ENCODE measurements at regions not wholly inside any gene's neighbourhood (a gene's known extent, or its start where the extent isn't known, plus 50 kb on each side); places are given as distances from the start of the nearest gene placed in this dataset.

DNA sequence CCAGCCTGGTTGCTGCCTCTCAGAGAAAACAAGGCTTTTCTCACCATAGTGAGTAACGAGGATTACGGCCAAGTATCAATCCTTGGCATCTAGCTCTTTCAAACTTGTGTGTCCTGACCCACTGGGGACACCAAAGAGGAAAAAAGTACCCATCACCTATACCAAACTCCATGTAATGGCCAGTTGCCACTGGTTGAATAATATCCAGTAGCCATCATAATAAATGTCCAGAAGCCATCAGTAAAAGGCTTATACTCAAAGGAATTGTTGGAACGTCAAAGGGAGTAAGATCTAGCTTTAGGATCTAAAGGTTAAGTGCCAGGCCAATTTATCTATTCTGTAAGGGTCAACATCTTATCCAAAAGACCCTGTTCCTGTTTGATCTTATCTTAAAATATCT is 91.1 kb downstream of the PTPRS start:
- 89% methylated on average over 3 of the region's 3 CpGs; no CpG with 5 or more reads in 1 of the 2 experiments for WGBS, 2 experiments (ENCODE audit: extremely low coverage in 1 of 2, insufficient coverage in 1 of 2, insufficient read length in 1 of 2, insufficient replicate concordance in 2 of 2, low coverage in 1 of 2, low lambda C conversion rate in 2 of 2, missing lambda C conversion rate in 1 of 2)
- Histone ChIP-seq H3K9ac (replicated peaks in 1 of 4; ENCODE audit: extremely low read depth in 1 of 4, low read depth in 3 of 4, low read length in 3 of 4) (no peak overlapping the region), H2BK5ac (ENCODE audit: low read depth, low read length) (no peak overlapping the region), H3K4me2 (ENCODE audit: insufficient read depth in 1 of 2, low read depth in 2 of 2, low read length in 2 of 2) (no peak overlapping the region), H3K14ac (ENCODE audit: insufficient read length) (no peak overlapping the region), H3K9me3 (ENCODE audit: insufficient read depth in 2 of 2, low read depth in 1 of 2, low read length in 1 of 2) (0 out of 4 replicates have a peak, but pooled peaks cover 0 to under 1% of the 10 kb centered on the region in 2 experiments), H3K27ac (ENCODE audit: low read depth, low read length) (no peak overlapping the region), H2BK15ac (ENCODE audit: low read length) (no peak overlapping the region), H4K91ac (replicated peaks; ENCODE audit: insufficient read length, low read length) (no peak overlapping the region), H3K4me1 (replicated peaks in 1 of 4; ENCODE audit: control insufficient read depth in 3 of 4, insufficient read depth in 4 of 4, low read length in 3 of 4) (peaks cover 3 to 27% (median 9%) of the 10 kb centered on the region in 4 experiments; a peak in 6 of 7 replicates), H3K79me1 (ENCODE audit: low read depth, low read length) (peaks cover 5% of the 10 kb centered on the region), H4K20me1 (replicated peaks in 1 of 2; ENCODE audit: control insufficient read depth in 1 of 2, insufficient read depth in 2 of 2, low read length in 2 of 2) (peaks cover 0 to 2% of the 10 kb centered on the region in 2 experiments), H3K23me2 (ENCODE audit: low read depth, low read length) (no peaks in the 10 kb centered on the region; the same call in 1 of the 2 replicates), H2AK5ac (ENCODE audit: low read depth, low read length) (0 out of 2 replicates have a peak overlapping the region, but pooled peaks have one; percentile 26), H4K8ac (ENCODE audit: extremely low read depth, insufficient read depth, low read length) (no peak overlapping the region), H2AFZ (ENCODE audit: low read length) (no peak overlapping the region), H3K36me3 (ENCODE audit: control insufficient read depth in 2 of 4, insufficient read depth in 4 of 4, low read length in 3 of 4) (peaks cover 0 to 16% (median 6%) of the 10 kb centered on the region in 4 experiments; a peak in 6 of 8 replicates), H3K4me3 (ENCODE audit: extremely low read depth in 1 of 4, insufficient read depth in 2 of 4, low read depth in 3 of 4, low read length in 4 of 4) (no peak overlapping the region), H2BK12ac (ENCODE audit: low read depth, low read length) (no peak overlapping the region), H3K27me3 (replicated peaks in 1 of 4; ENCODE audit: control insufficient read depth in 3 of 4, extremely low read depth in 1 of 4, insufficient read depth in 3 of 4, low read length in 3 of 4) (no peaks in the 10 kb centered on the region), H3K23ac (ENCODE audit: insufficient read length) (no peak overlapping the region), H3K79me2 (ENCODE audit: control insufficient read depth in 1 of 2, insufficient read depth in 2 of 2, low read length in 2 of 2) (no peaks in the 10 kb centered on the region), H3K4ac (replicated peaks; ENCODE audit: insufficient read length, low read depth, low read length) (no peak overlapping the region), H4K5ac (ENCODE audit: insufficient read length, low read depth, low read length) (no peak overlapping the region), H3K56ac (replicated peaks; ENCODE audit: insufficient read length, low read depth, low read length) (no peak overlapping the region), H2BK20ac (ENCODE audit: low read length) (no peak overlapping the region), H2BK120ac (replicated peaks; ENCODE audit: low read depth, low read length) (no peak overlapping the region), H3K18ac (ENCODE audit: extremely low read depth, low read length) (no peak overlapping the region)
- POLR2A ChIA-PET (ENCODE audit: partially characterized antibody) = interaction anchor here (1.2 kb wide), 2 partner anchors 18 to 26 kb away, joined by 3 read pairs; no protein-coding TSS in a partner anchor
- TF ChIP-seq ASH2L (IDR thresholded peaks at IDR 0.05; ENCODE audit: low read length) = no peak
- TF ChIP-seq KDM1A (IDR thresholded peaks at IDR 0.05; ENCODE audit: borderline replicate concordance, low read length) = peak; percentile 50; the same call in 1 of the 2 replicates
- CTCF ChIA-PET (ENCODE audit: partially characterized antibody) = no interaction called here
- DNase-seq (ENCODE audit: low read depth in 1 of 2, low spot score in 2 of 2) = no peak
- FAIRE-seq = no peak

All from H1 (cell line).